ENCODE measurements at regions not wholly inside any gene's neighbourhood (a gene's known extent, or its start where the extent isn't known, plus 50 kb on each side); places are given as distances from the start of the nearest gene placed in this dataset.

DNA sequence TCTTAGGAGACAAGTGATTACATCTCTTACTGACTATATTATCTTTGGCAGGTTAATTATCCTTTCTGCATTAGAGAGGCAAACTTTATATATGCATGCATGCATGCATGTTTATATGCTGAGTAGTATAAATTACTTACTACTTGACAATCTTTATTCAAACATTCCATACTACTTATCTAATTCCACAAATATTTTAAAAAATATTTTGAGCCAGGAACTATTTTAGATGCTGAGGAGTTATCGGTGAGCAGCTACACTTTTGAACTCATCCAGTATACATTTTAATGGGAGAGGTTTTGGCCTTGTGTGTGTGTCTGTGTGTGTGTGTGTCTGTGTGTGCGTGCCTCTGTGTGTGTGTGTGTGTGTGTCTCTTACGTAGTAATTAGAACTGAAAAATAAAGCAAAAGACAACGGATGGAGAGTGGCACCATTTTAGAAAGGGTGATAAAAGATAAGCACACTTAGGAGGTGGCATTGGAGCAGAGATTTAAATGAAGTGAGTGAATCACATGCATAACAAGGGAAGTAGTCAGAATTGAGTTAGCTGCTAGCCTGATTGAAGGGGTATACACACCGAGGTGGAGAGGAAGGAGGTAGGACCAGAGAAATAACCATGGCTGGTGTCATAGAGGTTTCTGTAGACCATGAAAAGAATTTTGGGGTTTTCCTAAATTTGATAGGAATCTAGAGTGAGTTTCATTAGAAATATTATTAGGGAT, 1488.4 kb downstream of the MRPL39 start:
- Mint-ChIP-seq H3K36me3 (no peaks in the 10 kb centered on the region), H3K9me3 (no peaks in the 10 kb centered on the region), H3K27ac (no peak overlapping the region), H3K27me3 (no peaks in the 10 kb centered on the region), H3K4me1 (no peaks in the 10 kb centered on the region), H3K4me3 (no peak overlapping the region)
- no peak for ATAC-seq

DNA sequence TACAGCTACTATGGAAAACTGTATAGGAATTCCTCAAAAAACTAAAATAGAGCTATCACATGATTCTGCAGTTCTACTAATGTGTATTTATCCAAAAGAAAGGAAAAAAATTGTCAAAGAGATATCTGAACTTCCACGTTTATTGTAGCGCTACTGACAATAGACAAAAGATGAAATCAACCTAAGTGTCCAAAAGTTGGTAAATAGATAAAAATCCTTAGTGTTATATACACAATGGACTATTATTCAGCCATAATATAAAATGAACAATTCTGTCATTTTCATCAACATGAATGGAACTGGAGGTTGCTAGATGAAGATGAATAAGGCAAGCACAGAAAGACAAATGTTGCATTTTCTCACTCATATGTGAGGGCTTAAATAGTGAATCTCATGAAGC, 1492.1 kb downstream of the MRPL39 start:
- no peak for ATAC-seq
- H3K9me3 Mint-ChIP-seq: no peaks in the 10 kb centered on the region
- H3K27ac Mint-ChIP-seq: no peak overlapping the region
- H3K4me1 Mint-ChIP-seq: no peaks in the 10 kb centered on the region
- no peak overlapping the region for H3K4me3 Mint-ChIP-seq
- H3K36me3 Mint-ChIP-seq: no peaks in the 10 kb centered on the region
- no peaks in the 10 kb centered on the region for H3K27me3 Mint-ChIP-seq

DNA sequence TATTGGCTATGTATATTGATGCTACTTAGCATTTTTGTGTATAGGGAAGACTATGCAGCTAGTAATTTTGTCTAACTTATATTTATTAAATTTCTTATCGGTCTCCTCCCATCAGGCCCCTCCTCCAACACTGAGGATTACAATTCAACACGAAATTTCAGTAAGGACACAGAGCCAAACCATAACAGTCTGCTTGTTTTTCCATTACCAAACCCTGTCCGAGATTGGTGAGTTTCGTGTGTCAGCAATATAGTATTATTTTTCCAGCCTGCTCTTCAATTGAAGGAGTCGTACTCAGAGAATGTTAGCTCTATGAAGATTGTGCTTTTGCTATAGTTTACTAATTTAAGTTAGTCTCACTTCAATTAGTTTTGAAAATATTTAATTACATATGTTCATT, 1495.3 kb downstream of the MRPL39 start:
- no peaks in the 10 kb centered on the region for H3K4me1 Mint-ChIP-seq
- ATAC-seq: no peak
- no peaks in the 10 kb centered on the region for H3K9me3 Mint-ChIP-seq
- H3K27me3 Mint-ChIP-seq: no peaks in the 10 kb centered on the region
- no peak overlapping the region for H3K27ac Mint-ChIP-seq
- no peaks in the 10 kb centered on the region for H3K36me3 Mint-ChIP-seq
- H3K4me3 Mint-ChIP-seq: no peak overlapping the region

DNA sequence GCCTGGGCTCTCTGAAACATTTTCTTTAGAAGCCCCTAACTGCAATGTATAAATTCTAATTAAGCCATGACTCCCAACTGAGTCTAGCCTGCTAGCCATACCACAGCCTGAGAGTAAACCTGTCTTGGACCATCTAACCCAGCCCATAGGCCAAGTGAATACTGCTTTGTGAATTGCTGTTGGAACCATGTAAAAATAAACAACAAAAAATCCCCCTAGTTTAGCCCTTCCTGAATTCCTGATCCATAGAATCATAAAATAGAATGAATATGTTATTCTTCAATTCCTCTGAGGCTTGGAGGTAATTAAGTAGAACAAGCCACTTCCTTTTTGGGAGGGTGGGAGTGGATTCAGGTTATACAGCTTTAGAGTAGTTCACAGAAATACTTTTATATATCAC, 1496.4 kb downstream of the MRPL39 start:
- Mint-ChIP-seq H3K27me3 (no peaks in the 10 kb centered on the region), H3K36me3 (no peaks in the 10 kb centered on the region), H3K9me3 (no peaks in the 10 kb centered on the region), H3K4me3 (no peak overlapping the region), H3K27ac (no peak overlapping the region), H3K4me1 (no peaks in the 10 kb centered on the region)
- ATAC-seq: no peak

DNA sequence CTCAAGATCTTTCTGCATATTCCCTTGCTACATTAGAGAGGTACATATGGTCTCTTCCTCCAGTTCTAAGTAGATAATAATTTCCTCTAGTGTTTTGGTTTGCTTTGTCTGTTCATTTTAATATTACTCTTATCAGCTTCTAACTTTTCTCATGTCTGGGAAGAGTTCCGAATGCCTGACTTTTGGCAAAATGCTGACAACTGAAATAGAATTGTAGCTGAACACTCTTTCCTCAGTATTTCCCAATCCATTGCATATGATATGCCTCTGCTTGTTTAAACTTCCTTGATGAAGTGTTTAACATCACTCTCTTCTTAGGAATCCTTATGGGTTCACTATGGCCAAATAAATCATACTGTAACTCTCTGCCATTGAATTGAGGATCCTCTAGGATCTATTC, 1510.1 kb downstream of the MRPL39 start:
- Mint-ChIP-seq H3K4me1 (peaks cover 8% of the 10 kb centered on the region), H3K36me3 (no peaks in the 10 kb centered on the region), H3K4me3 (no peak overlapping the region), H3K9me3 (peaks cover 5% of the 10 kb centered on the region), H3K27ac (no peak overlapping the region), H3K27me3 (peaks cover 6% of the 10 kb centered on the region)
- no peak for ATAC-seq

DNA sequence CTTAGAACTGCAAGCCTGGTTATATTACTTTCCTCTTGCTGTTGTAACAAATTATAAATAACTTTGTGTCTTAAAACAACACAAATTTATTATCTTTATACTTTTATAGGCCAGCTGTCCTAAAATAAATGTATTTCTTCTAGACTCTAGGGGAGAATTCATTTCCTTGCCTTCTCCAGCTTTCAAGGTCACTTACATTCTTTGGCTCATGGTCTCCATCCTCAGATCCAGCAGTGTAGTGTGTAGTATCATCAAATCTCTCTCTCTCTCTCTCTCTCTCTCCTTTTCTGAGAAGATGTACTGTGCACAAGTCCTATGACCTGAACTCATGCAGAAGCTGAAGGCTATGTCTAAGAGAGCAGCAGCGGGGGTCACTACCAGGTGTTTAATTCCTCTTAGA, 1510.6 kb downstream of the MRPL39 start:
- Mint-ChIP-seq H3K36me3 (no peaks in the 10 kb centered on the region), H3K4me3 (no peak overlapping the region)

DNA sequence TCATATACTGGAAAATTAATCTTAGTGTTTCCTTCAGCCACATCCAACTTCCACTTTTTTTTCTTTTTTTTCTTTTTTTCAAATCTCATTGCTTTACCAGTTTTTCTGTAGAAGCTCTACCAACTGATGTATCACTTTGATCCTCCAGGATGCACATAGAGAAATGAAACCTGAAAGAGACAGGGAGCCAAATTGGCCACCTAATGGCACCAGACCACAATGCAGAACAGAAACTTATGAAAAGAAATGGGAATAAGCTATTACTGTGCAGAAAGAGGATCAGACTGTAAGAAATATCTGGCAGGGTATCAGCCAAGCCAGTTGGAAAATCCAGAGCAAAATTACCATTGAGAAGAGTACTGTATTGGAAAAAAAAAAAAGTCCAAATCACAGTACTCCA, 1514.2 kb downstream of the MRPL39 start:
- H3K27me3 Mint-ChIP-seq: no peaks in the 10 kb centered on the region
- H3K4me3 Mint-ChIP-seq: no peak overlapping the region
- peaks cover 8% of the 10 kb centered on the region for H3K4me1 Mint-ChIP-seq
- H3K9me3 Mint-ChIP-seq: no peaks in the 10 kb centered on the region
- no peak overlapping the region for H3K27ac Mint-ChIP-seq
- peak; percentile 68 for ATAC-seq
- H3K36me3 Mint-ChIP-seq: no peaks in the 10 kb centered on the region

More for the DNA sequence above, 1510.6 kb downstream of the MRPL39 start:
- ATAC-seq: no peak
- H3K27ac Mint-ChIP-seq: no peak overlapping the region
- H3K4me1 Mint-ChIP-seq: peaks cover 8% of the 10 kb centered on the region
- peaks cover 5% of the 10 kb centered on the region for H3K9me3 Mint-ChIP-seq
- H3K27me3 Mint-ChIP-seq: peaks cover 6% of the 10 kb centered on the region

DNA sequence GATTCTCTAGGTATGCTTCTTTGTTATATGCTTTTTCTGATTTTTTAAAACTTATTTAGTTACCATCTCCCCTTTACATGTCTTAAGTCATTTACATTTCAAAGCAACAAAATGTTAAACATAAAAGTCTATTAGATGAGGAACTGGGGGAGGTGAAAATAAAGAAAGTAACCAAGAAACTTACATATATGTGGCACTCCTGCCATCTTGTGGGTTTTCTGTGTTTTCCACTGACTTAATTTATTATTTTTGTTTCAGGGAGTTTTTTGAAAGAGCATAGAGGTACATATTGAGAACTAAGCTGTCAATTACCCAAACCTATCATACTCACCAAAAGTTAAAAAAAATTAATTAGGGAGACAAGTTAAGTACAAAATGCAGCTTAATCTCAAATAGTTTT, 1531.1 kb downstream of the MRPL39 start:
- H3K9me3 Mint-ChIP-seq: peaks cover 14% of the 10 kb centered on the region
- no peaks in the 10 kb centered on the region for H3K27me3 Mint-ChIP-seq
- no peak overlapping the region for H3K27ac Mint-ChIP-seq
- peaks cover 6% of the 10 kb centered on the region for H3K36me3 Mint-ChIP-seq
- peaks cover 7% of the 10 kb centered on the region for H3K4me1 Mint-ChIP-seq
- no peak overlapping the region for H3K4me3 Mint-ChIP-seq
- no peak for ATAC-seq

DNA sequence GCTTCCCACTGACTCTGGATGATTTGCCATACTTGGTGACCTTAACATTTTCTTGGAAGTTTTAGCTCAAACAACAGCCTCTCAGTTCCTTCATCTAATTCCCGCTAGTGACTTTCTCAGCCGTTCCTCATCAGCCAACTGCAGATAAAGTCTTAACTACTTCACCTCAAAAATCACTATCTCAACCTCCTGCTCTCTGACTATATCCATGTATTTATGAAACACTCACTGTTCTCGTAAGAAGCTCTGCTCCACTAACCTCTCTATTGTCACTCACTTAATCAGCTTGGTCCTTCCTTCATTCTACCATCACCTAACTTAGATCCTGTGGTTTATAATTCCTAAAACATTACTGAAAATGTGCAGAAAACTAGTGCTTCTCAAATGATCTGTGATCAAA, 1551.6 kb downstream of the MRPL39 start:
- ATAC-seq: no peak
- H3K4me3 Mint-ChIP-seq: no peak overlapping the region
- H3K4me1 Mint-ChIP-seq: peaks cover 5% of the 10 kb centered on the region
- no peaks in the 10 kb centered on the region for H3K9me3 Mint-ChIP-seq
- H3K36me3 Mint-ChIP-seq: no peaks in the 10 kb centered on the region
- H3K27ac Mint-ChIP-seq: no peak overlapping the region
- no peaks in the 10 kb centered on the region for H3K27me3 Mint-ChIP-seq

DNA sequence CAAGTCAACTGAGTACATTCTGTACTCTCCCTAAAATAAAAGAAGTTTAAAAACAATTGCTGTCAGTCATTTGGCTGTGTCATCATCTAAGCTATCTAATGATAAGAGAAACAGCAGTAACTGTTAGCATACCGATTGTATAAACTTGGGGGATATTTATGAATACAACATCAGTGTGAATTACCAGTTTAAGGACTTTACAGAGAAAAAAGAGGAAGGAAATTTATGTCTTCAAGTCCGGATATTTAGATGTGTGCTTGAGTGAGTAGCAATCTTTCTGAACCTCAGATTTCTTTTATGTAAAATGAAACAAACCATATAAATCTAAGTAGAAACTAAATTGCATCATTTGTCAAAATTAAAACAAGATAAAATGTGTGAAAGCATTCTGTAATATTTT, 1557.0 kb downstream of the MRPL39 start:
- H3K4me3 Mint-ChIP-seq: no peak overlapping the region
- H3K27me3 Mint-ChIP-seq: no peaks in the 10 kb centered on the region
- ATAC-seq: no peak
- H3K27ac Mint-ChIP-seq: peak overlapping the region; percentile 66
- no peaks in the 10 kb centered on the region for H3K9me3 Mint-ChIP-seq
- peaks cover 37% of the 10 kb centered on the region for H3K4me1 Mint-ChIP-seq
- H3K36me3 Mint-ChIP-seq: no peaks in the 10 kb centered on the region

DNA sequence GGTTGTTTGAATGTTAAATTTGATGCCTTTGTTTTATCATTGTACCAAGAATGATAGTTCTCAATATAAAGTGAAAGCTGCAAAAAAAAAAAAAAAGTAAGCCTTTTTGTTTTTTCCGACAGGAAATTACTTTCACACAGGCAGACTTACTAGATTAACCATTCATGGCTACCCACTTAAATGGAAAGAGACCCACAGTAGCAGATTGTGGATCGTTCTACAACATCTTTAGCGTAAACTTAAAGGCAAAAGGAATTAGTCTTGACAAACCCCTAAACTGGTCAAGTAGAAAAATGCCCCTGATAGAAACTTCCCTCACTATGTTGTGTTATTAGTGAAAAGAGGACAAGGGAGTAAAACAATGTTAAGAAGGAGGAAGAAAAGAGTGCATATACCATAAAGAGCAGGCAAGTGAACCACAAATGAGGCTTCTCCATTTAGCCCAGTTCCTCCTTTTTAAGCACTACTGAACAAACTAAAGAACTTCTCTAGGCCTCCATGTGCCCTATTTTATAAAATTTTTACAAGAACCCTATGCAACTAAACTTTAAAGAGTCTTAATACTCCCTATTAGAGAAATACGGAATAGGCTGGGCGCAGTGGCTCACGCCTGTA, 1560.3 kb downstream of the MRPL39 start:
- H3K9me3 Mint-ChIP-seq: no peaks in the 10 kb centered on the region
- H3K4me3 Mint-ChIP-seq: peak overlapping the region; percentile 57
- no peaks in the 10 kb centered on the region for H3K36me3 Mint-ChIP-seq
- ATAC-seq: peak; percentile 90
- peaks cover 37% of the 10 kb centered on the region for H3K4me1 Mint-ChIP-seq
- H3K27me3 Mint-ChIP-seq: no peaks in the 10 kb centered on the region
- H3K27ac Mint-ChIP-seq: peak overlapping the region; percentile 74

DNA sequence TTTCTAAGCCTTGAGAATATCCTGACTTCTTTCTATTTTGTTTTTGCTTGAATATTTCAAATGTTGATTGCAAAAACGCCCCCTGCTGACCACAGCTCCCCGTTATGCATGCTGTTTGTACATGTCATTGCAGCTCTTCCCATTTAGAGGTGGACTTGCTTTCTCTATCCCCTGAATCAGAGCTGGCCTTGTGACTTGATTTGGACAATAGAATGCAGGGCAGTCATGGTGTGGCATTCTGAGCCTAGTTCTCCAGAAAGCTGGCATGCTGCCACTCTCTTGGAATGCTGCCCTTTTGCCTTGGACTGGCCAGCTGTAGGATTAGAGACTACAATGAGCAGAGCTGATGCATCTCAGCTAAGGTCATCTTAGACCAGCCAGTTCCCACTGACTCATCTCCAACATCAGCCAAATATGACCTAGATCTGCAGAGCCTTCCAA, 1561.5 kb downstream of the MRPL39 start:
- Mint-ChIP-seq H3K27ac (no peak overlapping the region), H3K4me3 (no peak overlapping the region), H3K36me3 (no peaks in the 10 kb centered on the region), H3K27me3 (no peaks in the 10 kb centered on the region), H3K4me1 (peaks cover 34% of the 10 kb centered on the region), H3K9me3 (no peaks in the 10 kb centered on the region)
- no peak for ATAC-seq

DNA sequence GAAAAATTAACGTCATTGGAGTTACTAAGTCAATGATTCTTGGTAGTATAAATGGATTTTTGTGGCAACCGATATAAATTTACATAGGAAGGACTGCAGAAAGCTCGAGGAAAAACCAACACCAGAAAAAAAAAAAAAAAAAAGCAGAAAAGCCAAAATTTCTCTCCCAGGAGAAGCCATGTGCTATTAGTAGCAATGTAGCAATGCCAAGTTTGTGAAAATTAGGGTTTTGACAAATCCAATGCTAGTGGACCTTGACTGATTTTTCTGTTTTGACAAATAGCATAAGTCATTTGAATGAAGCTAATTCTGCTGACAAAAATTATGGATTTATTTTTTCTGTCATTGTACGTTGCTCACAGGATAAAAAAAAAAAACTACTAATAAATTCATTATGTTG, 1561.9 kb downstream of the MRPL39 start:
- no peak for ATAC-seq
- no peaks in the 10 kb centered on the region for H3K36me3 Mint-ChIP-seq
- no peak overlapping the region for H3K27ac Mint-ChIP-seq
- H3K27me3 Mint-ChIP-seq: no peaks in the 10 kb centered on the region
- no peaks in the 10 kb centered on the region for H3K9me3 Mint-ChIP-seq
- H3K4me1 Mint-ChIP-seq: peaks cover 30% of the 10 kb centered on the region
- H3K4me3 Mint-ChIP-seq: no peak overlapping the region

DNA sequence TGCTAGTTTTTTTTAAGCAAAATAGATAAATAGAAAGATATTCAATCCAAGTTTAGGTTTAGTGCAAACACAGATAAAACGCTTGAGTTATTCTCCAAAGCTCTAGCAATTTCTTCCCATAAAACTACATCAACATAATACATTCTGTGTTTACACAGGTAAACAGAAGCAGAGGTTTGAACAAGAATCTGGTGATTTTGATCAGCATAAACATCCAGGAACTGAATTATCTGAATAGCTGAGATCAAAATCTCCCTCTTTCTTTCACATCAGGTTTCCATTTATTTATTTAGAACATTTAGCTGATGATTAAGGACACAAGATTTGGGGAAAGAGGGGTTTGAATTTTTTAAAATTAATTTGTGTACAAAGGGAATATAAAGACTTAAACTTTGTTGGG, 1564.6 kb downstream of the MRPL39 start:
- Mint-ChIP-seq H3K9me3 (no peaks in the 10 kb centered on the region), H3K4me3 (no peak overlapping the region), H3K4me1 (peaks cover 19% of the 10 kb centered on the region), H3K27me3 (no peaks in the 10 kb centered on the region), H3K36me3 (no peaks in the 10 kb centered on the region), H3K27ac (no peak overlapping the region)
- ATAC-seq: no peak

DNA sequence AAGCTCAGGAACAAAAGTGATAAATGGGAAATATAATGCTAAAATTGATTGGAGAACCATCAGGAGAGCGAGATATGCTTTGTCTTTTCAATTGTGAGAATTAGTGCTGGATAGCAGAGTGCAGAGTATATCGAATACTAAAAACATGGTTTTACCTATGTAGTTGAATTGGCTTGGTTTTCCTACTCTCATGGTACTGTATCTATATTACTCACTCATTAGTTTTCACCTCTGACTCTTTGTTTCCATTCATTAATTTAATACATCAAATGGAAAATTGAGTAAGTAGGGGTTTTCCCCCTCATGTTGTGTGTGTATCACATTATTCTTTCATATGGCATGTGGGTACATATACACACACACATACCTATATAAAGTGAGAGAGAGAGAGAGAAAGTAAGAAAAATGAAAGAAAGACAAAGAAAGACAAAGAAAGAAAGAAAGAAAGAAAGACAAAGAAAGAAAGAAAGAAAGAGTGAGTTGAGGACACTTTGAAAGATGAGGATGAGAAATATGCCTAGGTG, 1574.5 kb downstream of the MRPL39 start:
- H3K27me3 Mint-ChIP-seq: no peaks in the 10 kb centered on the region
- no peak overlapping the region for H3K4me3 Mint-ChIP-seq
- H3K36me3 Mint-ChIP-seq: peaks cover 20% of the 10 kb centered on the region
- no peak overlapping the region for H3K27ac Mint-ChIP-seq
- H3K4me1 Mint-ChIP-seq: peaks cover 7% of the 10 kb centered on the region
- no peak for ATAC-seq
- H3K9me3 Mint-ChIP-seq: peaks cover 19% of the 10 kb centered on the region

DNA sequence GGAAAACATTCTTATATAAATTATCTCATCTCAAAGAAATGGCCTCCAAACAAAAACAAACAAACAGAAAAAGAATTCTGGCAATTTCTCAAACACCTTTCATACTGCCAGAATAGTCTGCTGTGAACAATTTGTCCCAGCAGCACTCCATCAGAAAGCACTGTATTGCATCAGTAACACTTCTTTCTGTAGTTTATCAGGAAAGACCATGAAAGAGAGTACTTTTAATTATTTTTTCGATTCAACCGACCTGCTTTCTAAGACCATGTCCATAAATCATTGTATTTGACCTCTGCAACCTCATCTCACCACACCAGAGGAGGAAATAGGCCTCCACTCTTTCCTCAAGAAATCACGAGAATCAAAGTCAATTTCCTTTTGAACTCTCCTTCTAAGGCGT, 1579.9 kb downstream of the MRPL39 start:
- Mint-ChIP-seq H3K36me3 (no peaks in the 10 kb centered on the region), H3K4me3 (no peak overlapping the region), H3K27ac (no peak overlapping the region), H3K27me3 (no peaks in the 10 kb centered on the region), H3K9me3 (no peaks in the 10 kb centered on the region), H3K4me1 (no peaks in the 10 kb centered on the region)
- no peak for ATAC-seq
